ENCODE measurements at regions not wholly inside any gene's neighbourhood (a gene's known extent, or its start where the extent isn't known, plus 50 kb on each side); places are given as distances from the start of the nearest gene placed in this dataset.

DNA sequence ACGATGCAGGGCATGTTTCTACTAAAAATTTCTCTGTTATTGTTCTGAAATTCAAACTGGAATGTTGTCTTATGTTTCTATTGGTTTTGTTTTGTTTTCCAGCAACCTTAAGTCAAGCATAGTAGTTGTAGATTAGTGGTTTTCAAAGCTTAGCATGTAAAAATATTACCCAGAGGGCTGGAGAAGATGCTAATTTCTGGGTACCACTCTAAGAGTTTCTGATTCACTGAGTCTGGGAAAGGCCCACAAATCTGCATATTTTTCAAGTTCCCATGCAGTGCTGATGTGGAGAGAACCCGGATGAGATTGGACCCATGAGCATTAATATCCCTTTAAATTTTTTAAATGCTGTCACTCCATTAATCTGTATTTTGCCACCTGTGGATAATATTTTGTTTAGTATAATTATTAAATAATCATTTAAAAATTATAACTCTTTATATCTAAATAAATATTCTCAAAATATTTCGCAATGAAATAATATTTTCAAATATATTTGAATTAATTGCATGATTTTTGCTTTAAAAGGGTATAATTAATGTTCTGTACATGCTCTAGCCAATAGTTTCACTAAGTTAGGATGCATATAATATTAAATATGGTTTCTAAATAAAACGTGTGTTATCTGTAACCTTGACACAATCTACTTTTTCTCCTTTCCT is 1274.7 kb upstream of the CADM2 start:
- intact Hi-C loops (cut with micrococcal nuclease): no loop called here
- CTCF ChIA-PET: interaction anchor here (0.6 kb wide), 1 partner anchor 634 kb away, joined by 3 read pairs; no protein-coding TSS in a partner anchor

DNA sequence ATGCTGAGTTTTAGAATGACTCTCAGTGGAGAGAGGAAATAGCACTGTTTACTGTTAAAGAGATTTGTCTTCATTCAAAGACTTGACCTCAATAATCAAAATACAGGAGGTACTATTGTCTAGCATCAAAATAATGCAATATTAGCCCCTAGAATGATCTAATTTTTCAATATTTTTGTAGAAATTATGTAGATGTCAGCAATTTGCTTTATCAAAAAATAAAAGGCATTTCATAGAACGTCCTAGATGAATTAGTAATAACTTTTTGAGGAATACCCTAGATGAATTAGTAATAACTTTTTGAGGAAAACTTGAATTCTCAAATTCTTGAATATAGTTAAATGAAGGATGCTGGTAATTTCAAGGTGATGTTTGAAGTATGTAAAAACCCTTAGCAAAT is 1252.1 kb upstream of the CADM2 start:
- BruUV-seq (replicated peaks): no TSS peak
- no peak overlapping the region for H2AFZ ChIP-seq (ENCODE audit: low read length)
- H3K9ac ChIP-seq (ENCODE audit: low read length): no peak overlapping the region
- CTCF ChIA-PET: no interaction called here
- no peaks in the 10 kb centered on the region for H3K79me2 ChIP-seq (ENCODE audit: low read length)
- no peaks in the 10 kb centered on the region for H3K27me3 ChIP-seq (ENCODE audit: low read length)
- H3K4me2 ChIP-seq (ENCODE audit: low read length): no peak overlapping the region
- POLR2A ChIA-PET (ENCODE audit: unreplicated experiment): no interaction called here
- ATAC-seq (no peak), DNase-seq (no peak)
- no peaks in the 10 kb centered on the region for H3K36me3 ChIP-seq (ENCODE audit: low read depth, low read length)
- H3K4me1 ChIP-seq (ENCODE audit: insufficient read depth, low read length): no peaks in the 10 kb centered on the region
- H3K27ac ChIP-seq (ENCODE audit: low read length): no peak overlapping the region
- H3K9me3 ChIP-seq (ENCODE audit: low read length): no peaks in the 10 kb centered on the region
- H4K20me1 ChIP-seq (ENCODE audit: low read length): no peaks in the 10 kb centered on the region
- TF ChIP-seq EZH2 (IDR thresholded peaks at IDR 0.05; ENCODE audit: low read length, unreplicated experiment): no peak
- no peak for TF ChIP-seq EZH2phosphoT487 (IDR thresholded peaks at IDR 0.05; ENCODE audit: borderline replicate concordance, low read length)
- TF ChIP-seq, protein P1, sequence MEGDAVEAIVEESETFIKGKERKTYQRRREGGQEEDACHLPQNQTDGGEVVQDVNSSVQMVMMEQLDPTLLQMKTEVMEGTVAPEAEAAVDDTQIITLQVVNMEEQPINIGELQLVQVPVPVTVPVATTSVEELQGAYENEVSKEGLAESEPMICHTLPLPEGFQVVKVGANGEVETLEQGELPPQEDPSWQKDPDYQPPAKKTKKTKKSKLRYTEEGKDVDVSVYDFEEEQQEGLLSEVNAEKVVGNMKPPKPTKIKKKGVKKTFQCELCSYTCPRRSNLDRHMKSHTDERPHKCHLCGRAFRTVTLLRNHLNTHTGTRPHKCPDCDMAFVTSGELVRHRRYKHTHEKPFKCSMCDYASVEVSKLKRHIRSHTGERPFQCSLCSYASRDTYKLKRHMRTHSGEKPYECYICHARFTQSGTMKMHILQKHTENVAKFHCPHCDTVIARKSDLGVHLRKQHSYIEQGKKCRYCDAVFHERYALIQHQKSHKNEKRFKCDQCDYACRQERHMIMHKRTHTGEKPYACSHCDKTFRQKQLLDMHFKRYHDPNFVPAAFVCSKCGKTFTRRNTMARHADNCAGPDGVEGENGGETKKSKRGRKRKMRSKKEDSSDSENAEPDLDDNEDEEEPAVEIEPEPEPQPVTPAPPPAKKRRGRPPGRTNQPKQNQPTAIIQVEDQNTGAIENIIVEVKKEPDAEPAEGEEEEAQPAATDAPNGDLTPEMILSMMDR (conservative IDR thresholded peaks at IDR 0.05; ENCODE audit: low read depth, low read length): no peak
- H3K9me2 ChIP-seq (replicated peaks; ENCODE audit: low read length): no peaks in the 10 kb centered on the region
- no peaks in the 10 kb centered on the region for H3F3A ChIP-seq (ENCODE audit: low read length, unreplicated experiment)
- intact Hi-C loops (cut with micrococcal nuclease): no loop called here
- H3K4me3 ChIP-seq (ENCODE audit: low read length): no peak overlapping the region

More for the DNA sequence above, 1274.7 kb upstream of the CADM2 start:
- H3K79me2 ChIP-seq (ENCODE audit: low read length): no peaks in the 10 kb centered on the region
- ATAC-seq (no peak), DNase-seq (no peak)
- no TSS peak for BruUV-seq (replicated peaks)
- POLR2A ChIA-PET (ENCODE audit: unreplicated experiment): no interaction called here
- TF ChIP-seq EZH2phosphoT487 (IDR thresholded peaks at IDR 0.05; ENCODE audit: borderline replicate concordance, low read length) (no peak), EZH2 (IDR thresholded peaks at IDR 0.05; ENCODE audit: low read length, unreplicated experiment) (no peak)
- TF ChIP-seq, protein P1 (conservative IDR thresholded peaks at IDR 0.05; ENCODE audit: low read depth, low read length): no peak
- H3K4me3 ChIP-seq (ENCODE audit: low read length): no peak overlapping the region
- no peaks in the 10 kb centered on the region for H3K9me3 ChIP-seq (ENCODE audit: low read length)
- H4K20me1 ChIP-seq (ENCODE audit: low read length): no peaks in the 10 kb centered on the region
- no peak overlapping the region for H3K27ac ChIP-seq (ENCODE audit: low read length)
- H3K9me2 ChIP-seq (replicated peaks; ENCODE audit: low read length): no peaks in the 10 kb centered on the region
- no peaks in the 10 kb centered on the region for H3F3A ChIP-seq (ENCODE audit: low read length, unreplicated experiment)
- H2AFZ ChIP-seq (ENCODE audit: low read length): peak overlapping the region; percentile 30; the same call in 1 of the 2 replicates
- H3K4me1 ChIP-seq (ENCODE audit: insufficient read depth, low read length): no peaks in the 10 kb centered on the region
- no peaks in the 10 kb centered on the region for H3K27me3 ChIP-seq (ENCODE audit: low read length)
- H3K36me3 ChIP-seq (ENCODE audit: low read depth, low read length): no peaks in the 10 kb centered on the region
- no peak overlapping the region for H3K9ac ChIP-seq (ENCODE audit: low read length)
- no peak overlapping the region for H3K4me2 ChIP-seq (ENCODE audit: low read length)

DNA sequence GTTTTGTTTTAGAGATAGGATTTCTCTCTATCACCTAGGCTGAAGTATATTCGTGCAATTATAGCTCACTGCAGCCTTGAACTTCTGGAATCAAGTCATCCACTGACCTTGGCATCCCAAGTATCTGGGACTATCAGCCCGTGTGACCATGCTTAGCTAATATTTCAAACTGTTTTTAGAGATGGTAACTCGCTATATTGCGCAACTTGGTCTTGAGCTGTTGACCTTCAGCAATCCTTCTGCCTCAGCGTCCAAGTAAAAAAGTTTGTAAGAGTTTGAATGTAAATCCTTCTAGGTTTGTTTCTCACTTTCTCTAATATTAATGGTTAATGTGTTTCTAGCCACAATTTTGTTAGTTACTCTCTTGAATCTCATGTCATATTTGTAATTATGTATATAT is 1243.5 kb upstream of the CADM2 start:
- intact Hi-C loops (cut with micrococcal nuclease): no loop called here
- DNase-seq (no peak), ATAC-seq (no peak)
- Histone ChIP-seq H3K4me3 (ENCODE audit: low read length) (no peak overlapping the region), H3K9me3 (ENCODE audit: low read length) (no peaks in the 10 kb centered on the region), H3F3A (ENCODE audit: low read length, unreplicated experiment) (no peaks in the 10 kb centered on the region), H2AFZ (ENCODE audit: low read length) (no peak overlapping the region), H3K9ac (ENCODE audit: low read length) (no peak overlapping the region), H4K20me1 (ENCODE audit: low read length) (no peaks in the 10 kb centered on the region), H3K36me3 (ENCODE audit: low read depth, low read length) (no peaks in the 10 kb centered on the region), H3K27ac (ENCODE audit: low read length) (no peak overlapping the region), H3K27me3 (ENCODE audit: low read length) (no peaks in the 10 kb centered on the region), H3K4me2 (ENCODE audit: low read length) (no peak overlapping the region), H3K9me2 (replicated peaks; ENCODE audit: low read length) (no peaks in the 10 kb centered on the region), H3K79me2 (ENCODE audit: low read length) (no peaks in the 10 kb centered on the region), H3K4me1 (ENCODE audit: insufficient read depth, low read length) (no peaks in the 10 kb centered on the region)
- TF ChIP-seq EZH2 (IDR thresholded peaks at IDR 0.05; ENCODE audit: low read length, unreplicated experiment) (no peak), EZH2phosphoT487 (IDR thresholded peaks at IDR 0.05; ENCODE audit: borderline replicate concordance, low read length) (no peak)
- TF ChIP-seq, protein P1 (conservative IDR thresholded peaks at IDR 0.05; ENCODE audit: low read depth, low read length): no peak
- no TSS peak for BruUV-seq (replicated peaks)
- ChIA-PET CTCF (no interaction called here), POLR2A (ENCODE audit: unreplicated experiment) (interaction anchor here (0.7 kb wide), 1 partner anchor 431 kb away, joined by 4 read pairs; no protein-coding TSS in a partner anchor)
